Activated CD8-positive, alpha-beta memory T cell treated with anti-CD3 and anti-CD28 coated beads, Interleukin-2, amount 10 ng/mL, durations not matched to agents 7 days and 5 days (primary cell): ENCODE measurements at regions not wholly inside any gene's neighbourhood (a gene's known extent, or its start where the extent isn't known, plus 50 kb on each side); places are given as distances from the start of the nearest gene placed in this dataset.

ENCODE experiments used
- ATAC-seq: fragments of 150-1000 bp; cut with Tn5 transposase; one replicate; pipeline ENCODE4 v1.10.0; 2021; ENCODE audit warnings: moderate library complexity
- CTCF ChIA-PET: fragments of 350-600 bp; sonication (Branson Sonifier 250); formaldehyde crosslinking; loops from one replicate; lab custom pipeline; 2021; ENCODE audit warnings: antibody characterized with exemption; lab: Charles Lee
- DNase-seq: peaks from one replicate; pipeline ENCODE4 v3.0.0-alpha.2; 2020
- H3K27ac Mint-ChIP-seq: one replicate; pipeline ENCODE4 v1.8.0; 2021; ENCODE audit warnings: mild to moderate bottlenecking, mixed read lengths
- H3K27me3 Mint-ChIP-seq: one replicate; pipeline ENCODE4 v1.8.0; 2021; ENCODE audit warnings: mixed read lengths
- H3K36me3 Mint-ChIP-seq: one replicate; pipeline ENCODE4 v1.8.0; 2021; ENCODE audit warnings: mild to moderate bottlenecking, mixed read lengths
- H3K4me1 Mint-ChIP-seq: one replicate; pipeline ENCODE4 v1.8.0; 2021; ENCODE audit warnings: mixed read lengths
- H3K4me3 Mint-ChIP-seq: one replicate; pipeline ENCODE4 v1.8.0; 2021; ENCODE audit warnings: mild to moderate bottlenecking, moderate library complexity, mixed read lengths
- H3K9me3 Mint-ChIP-seq: one replicate; pipeline ENCODE4 v1.8.0; 2022; ENCODE audit warnings: low read depth, mixed read lengths

DNA sequence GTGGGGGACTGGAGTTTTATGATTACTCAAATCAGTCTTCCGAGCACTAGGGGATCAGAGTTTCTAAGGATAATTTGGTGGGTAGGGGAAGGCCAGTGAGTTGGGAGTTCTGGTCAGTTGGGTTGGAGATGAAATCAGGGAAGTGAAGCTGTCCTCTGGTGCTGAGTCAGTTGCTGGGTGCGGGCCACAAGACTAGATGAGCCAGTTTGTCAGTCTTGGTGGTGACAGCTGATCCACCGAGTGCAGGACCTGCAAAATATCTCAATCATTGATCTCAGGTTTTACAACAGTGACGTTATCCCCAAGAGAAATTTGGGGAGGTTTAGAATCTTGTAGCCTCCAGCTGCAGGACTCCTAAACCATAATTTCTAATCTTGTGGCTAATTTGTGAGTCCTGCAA lies 249.4 kb downstream of the FAM43A start:
- CTCF ChIA-PET, result no interaction called here

GRCh38 chr3:194935632-194936470 lies 250.2 kb downstream of the FAM43A start:
- CTCF ChIA-PET, result no interaction called here

More for the DNA sequence above, 249.4 kb downstream of the FAM43A start:
- DNase-seq (peak; percentile 4), ATAC-seq (no peak)
- Mint-ChIP-seq H3K4me3 (no peak overlapping the region), H3K36me3 (no peaks in the 10 kb centered on the region), H3K27ac (no peak overlapping the region), H3K27me3 (peaks cover 5% of the 10 kb centered on the region), H3K4me1 (no peaks in the 10 kb centered on the region), H3K9me3 (no peaks in the 10 kb centered on the region)

DNA sequence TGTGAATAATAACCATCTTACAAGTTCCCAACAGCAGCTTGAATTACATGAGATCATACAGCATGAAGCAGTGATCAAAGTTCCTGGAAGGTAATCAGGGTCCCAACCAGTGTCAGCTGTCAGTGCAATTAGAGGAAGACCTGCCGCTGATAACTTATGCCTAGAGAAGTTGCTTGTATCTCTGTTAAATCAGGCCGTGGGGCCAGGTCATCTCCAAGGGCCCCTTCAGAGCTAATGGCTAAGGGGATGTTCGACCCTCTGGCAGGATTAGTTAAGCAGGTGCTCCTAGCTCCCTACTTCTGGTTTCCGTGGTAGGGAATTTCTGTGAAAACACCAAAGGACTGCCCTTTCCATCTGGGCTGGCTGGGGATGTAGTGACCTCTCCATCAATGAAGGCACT lies 251.0 kb downstream of the FAM43A start:
- DNase-seq (peak; percentile 26), ATAC-seq (no peak)
- peaks cover 5% of the 10 kb centered on the region for H3K27me3 Mint-ChIP-seq
- H3K36me3 Mint-ChIP-seq, result no peaks in the 10 kb centered on the region
- CTCF ChIA-PET, result no interaction called here
- no peak overlapping the region for H3K4me3 Mint-ChIP-seq
- H3K9me3 Mint-ChIP-seq, result no peaks in the 10 kb centered on the region
- no peaks in the 10 kb centered on the region for H3K4me1 Mint-ChIP-seq
- H3K27ac Mint-ChIP-seq, result no peak overlapping the region

More at GRCh38 chr3:194935632-194936470, 250.2 kb downstream of the FAM43A start:
- ATAC-seq, result no peak
- Mint-ChIP-seq H3K9me3 (no peaks in the 10 kb centered on the region), H3K27me3 (peaks cover 5% of the 10 kb centered on the region), H3K27ac (no peak overlapping the region), H3K36me3 (no peaks in the 10 kb centered on the region), H3K4me1 (no peaks in the 10 kb centered on the region), H3K4me3 (no peak overlapping the region)
- no peak for DNase-seq

GRCh38 chr3:194937144-194937543 lies 251.5 kb downstream of the FAM43A start:
- H3K27ac Mint-ChIP-seq, result no peak overlapping the region
- H3K36me3 Mint-ChIP-seq, result no peaks in the 10 kb centered on the region
- no peaks in the 10 kb centered on the region for H3K9me3 Mint-ChIP-seq
- ATAC-seq, result no peak
- H3K4me1 Mint-ChIP-seq, result no peaks in the 10 kb centered on the region
- no peak overlapping the region for H3K4me3 Mint-ChIP-seq
- H3K27me3 Mint-ChIP-seq, result peaks cover 2% of the 10 kb centered on the region
- peak; percentile 12 for DNase-seq
- CTCF ChIA-PET, result no interaction called here

DNA sequence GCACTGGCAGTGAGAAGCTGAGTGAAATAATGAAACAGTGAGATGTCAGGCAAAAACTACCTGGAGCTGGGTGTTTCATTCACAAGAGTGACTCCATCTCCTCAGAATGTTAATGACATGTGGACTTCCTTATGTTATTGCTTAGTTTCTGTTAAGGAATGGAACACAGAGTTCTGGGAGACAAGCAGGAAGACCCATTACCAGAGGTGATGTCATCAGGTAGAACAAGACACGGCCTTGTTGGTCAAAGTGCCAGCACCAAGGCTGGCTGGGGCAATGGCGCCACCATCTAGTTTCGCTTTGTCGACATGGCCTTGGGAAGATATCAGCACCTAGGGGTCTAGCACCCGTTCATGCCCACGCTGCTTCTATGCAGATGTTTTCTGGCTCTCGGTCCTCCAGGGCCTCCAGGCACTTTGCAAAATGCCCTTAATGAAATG lies 252.2 kb downstream of the FAM43A start:
- ATAC-seq, result no peak
- peak; percentile 26 for DNase-seq
- CTCF ChIA-PET, result no interaction called here
- no peaks in the 10 kb centered on the region for H3K4me1 Mint-ChIP-seq
- H3K4me3 Mint-ChIP-seq, result no peak overlapping the region
- no peaks in the 10 kb centered on the region for H3K9me3 Mint-ChIP-seq
- H3K36me3 Mint-ChIP-seq, result no peaks in the 10 kb centered on the region
- peaks cover 2% of the 10 kb centered on the region for H3K27me3 Mint-ChIP-seq
- no peak overlapping the region for H3K27ac Mint-ChIP-seq

- H3K27me3 Mint-ChIP-seq, result no peaks in the 10 kb centered on the region
- CTCF ChIA-PET, result no interaction called here
- H3K4me3 Mint-ChIP-seq, result no peak overlapping the region
- H3K4me1 Mint-ChIP-seq, result no peaks in the 10 kb centered on the region
- H3K9me3 Mint-ChIP-seq, result no peaks in the 10 kb centered on the region
- no peaks in the 10 kb centered on the region for H3K36me3 Mint-ChIP-seq
- peak; percentile 38 for DNase-seq
- no peak overlapping the region for H3K27ac Mint-ChIP-seq
- ATAC-seq, result no peak
These were observed 253.3 kb downstream of the FAM43A start for GRCh38 chr3:194938845-194939531.

GRCh38 chr3:194939532-194939909 lies 253.8 kb downstream of the FAM43A start:
- Mint-ChIP-seq H3K4me3 (no peak overlapping the region), H3K36me3 (no peaks in the 10 kb centered on the region), H3K4me1 (no peaks in the 10 kb centered on the region), H3K27ac (no peak overlapping the region), H3K9me3 (no peaks in the 10 kb centered on the region), H3K27me3 (no peaks in the 10 kb centered on the region)
- no peak for ATAC-seq
- CTCF ChIA-PET, result no interaction called here
- DNase-seq, result peak; percentile 31

GRCh38 chr3:194939949-194940770 lies 254.5 kb downstream of the FAM43A start:
- Mint-ChIP-seq H3K27ac (no peak overlapping the region), H3K36me3 (no peaks in the 10 kb centered on the region), H3K4me3 (no peak overlapping the region), H3K27me3 (no peaks in the 10 kb centered on the region), H3K4me1 (no peaks in the 10 kb centered on the region), H3K9me3 (no peaks in the 10 kb centered on the region)
- DNase-seq, result peak; percentile 33
- ATAC-seq, result no peak
- CTCF ChIA-PET, result no interaction called here

DNA sequence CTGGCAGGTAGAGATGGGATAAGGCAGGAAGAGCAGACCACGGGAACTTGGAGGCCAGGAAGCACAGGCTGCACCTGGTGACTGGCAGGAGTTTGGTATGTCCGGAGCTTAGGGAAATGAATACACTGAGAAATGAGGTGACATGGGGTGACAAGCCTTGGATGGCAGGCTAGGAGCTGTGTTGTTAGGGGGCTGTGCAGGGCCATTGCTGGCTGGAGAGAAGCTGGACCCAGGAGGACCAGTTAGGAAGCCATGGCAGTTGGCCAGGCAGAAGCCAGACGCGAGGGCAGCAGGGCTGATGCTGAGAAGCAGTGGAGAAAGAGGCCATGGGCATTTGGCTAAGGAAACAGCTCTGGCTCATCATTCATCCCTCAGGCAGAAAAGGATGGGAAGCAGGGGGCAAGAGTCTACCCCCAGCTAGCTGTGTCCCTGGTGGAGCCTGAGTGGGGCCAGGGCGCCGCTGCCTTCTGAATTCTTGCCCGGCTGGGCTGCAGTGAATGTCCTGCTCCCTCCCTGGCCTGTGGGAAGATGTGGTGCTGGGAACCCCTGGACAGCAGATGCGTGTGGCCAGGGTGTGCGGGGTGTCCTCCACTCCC lies 255.8 kb downstream of the FAM43A start:
- no peak for ATAC-seq
- Mint-ChIP-seq H3K27me3 (peaks cover 3% of the 10 kb centered on the region), H3K4me3 (no peak overlapping the region), H3K4me1 (no peaks in the 10 kb centered on the region), H3K9me3 (no peaks in the 10 kb centered on the region), H3K36me3 (no peaks in the 10 kb centered on the region), H3K27ac (no peak overlapping the region)
- CTCF ChIA-PET, result no interaction called here
- no peak for DNase-seq

DNA sequence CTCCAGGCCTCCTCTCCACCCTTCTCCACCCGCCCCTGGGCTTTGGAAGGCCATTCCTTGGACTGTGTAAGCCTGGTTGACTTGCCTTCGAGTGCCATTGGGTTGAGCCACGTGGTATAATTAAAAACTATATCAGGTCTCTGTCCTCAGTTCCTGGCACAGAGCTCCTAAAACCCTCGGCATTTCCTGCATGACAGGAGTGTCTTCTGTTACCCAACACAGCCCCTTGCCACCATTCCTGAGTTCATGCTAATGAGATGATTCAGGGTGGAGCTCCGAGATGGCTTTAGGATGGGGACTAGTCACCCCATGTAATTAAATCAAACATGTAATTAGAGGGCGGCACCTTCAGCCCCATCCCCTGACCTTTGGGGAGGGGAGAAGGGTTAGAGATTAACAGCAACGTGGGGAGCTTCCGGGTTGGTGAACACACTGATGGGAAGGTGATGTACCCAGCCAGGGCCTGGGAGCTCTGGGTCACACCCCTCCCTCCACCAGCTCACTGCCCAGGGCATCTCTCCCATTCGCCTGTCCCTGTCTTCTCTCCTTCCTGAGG lies 256.4 kb downstream of the FAM43A start:
- Mint-ChIP-seq H3K36me3 (no peaks in the 10 kb centered on the region), H3K27ac (no peak overlapping the region), H3K4me1 (no peaks in the 10 kb centered on the region), H3K27me3 (peaks cover 3% of the 10 kb centered on the region), H3K4me3 (no peak overlapping the region), H3K9me3 (no peaks in the 10 kb centered on the region)
- ATAC-seq, result no peak
- CTCF ChIA-PET, result no interaction called here
- peak; percentile 30 for DNase-seq

GRCh38 chr3:194944526-194944925 lies 258.8 kb downstream of the FAM43A start:
- no peaks in the 10 kb centered on the region for H3K4me1 Mint-ChIP-seq
- H3K36me3 Mint-ChIP-seq, result no peaks in the 10 kb centered on the region
- no peak overlapping the region for H3K27ac Mint-ChIP-seq

DNA sequence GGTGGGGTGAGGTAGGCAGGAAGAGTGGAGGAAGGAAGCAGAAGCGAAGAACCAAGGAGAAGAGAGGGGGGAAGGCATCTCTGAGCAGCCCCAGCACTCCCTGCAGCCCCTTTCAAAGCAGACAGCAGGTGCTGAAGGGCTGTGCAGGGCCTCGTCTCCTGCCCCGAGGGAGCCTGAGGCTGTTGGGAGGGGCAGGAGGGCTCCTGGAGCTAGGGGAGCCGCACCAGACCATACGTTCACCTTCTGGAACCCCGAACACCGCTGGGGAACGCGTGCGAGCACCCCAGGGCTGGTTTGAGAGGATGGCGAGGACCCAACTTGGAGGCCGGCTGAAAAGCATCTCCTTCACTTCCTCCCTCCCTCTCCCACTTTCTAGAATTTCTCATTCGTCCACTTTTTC lies 259.8 kb downstream of the FAM43A start:
- H3K4me3 Mint-ChIP-seq, result no peak overlapping the region
- CTCF ChIA-PET, result no interaction called here
- no peak for ATAC-seq

More at GRCh38 chr3:194944526-194944925, 258.8 kb downstream of the FAM43A start:
- DNase-seq, result peak; percentile 11
- no peak for ATAC-seq
- CTCF ChIA-PET, result no interaction called here
- no peaks in the 10 kb centered on the region for H3K9me3 Mint-ChIP-seq
- peaks cover 8% of the 10 kb centered on the region for H3K27me3 Mint-ChIP-seq
- no peak overlapping the region for H3K4me3 Mint-ChIP-seq

GRCh38 chr3:194946091-194946490 lies 260.4 kb downstream of the FAM43A start:
- H3K4me1 Mint-ChIP-seq, result no peaks in the 10 kb centered on the region
- no peaks in the 10 kb centered on the region for H3K9me3 Mint-ChIP-seq
- H3K4me3 Mint-ChIP-seq, result no peak overlapping the region
- peaks cover 8% of the 10 kb centered on the region for H3K27me3 Mint-ChIP-seq
- ATAC-seq (no peak), DNase-seq (no peak)
- no peaks in the 10 kb centered on the region for H3K36me3 Mint-ChIP-seq
- CTCF ChIA-PET, result no interaction called here
- no peak overlapping the region for H3K27ac Mint-ChIP-seq

More for the DNA sequence above, 259.8 kb downstream of the FAM43A start:
- no peaks in the 10 kb centered on the region for H3K4me1 Mint-ChIP-seq
- H3K9me3 Mint-ChIP-seq, result no peaks in the 10 kb centered on the region
- no peak for DNase-seq
- H3K36me3 Mint-ChIP-seq, result no peaks in the 10 kb centered on the region
- peaks cover 8% of the 10 kb centered on the region for H3K27me3 Mint-ChIP-seq
- no peak overlapping the region for H3K27ac Mint-ChIP-seq
